GM12891 (cell line): ENCODE measurements at regions not wholly inside any gene's neighbourhood (a gene's known extent, or its start where the extent isn't known, plus 50 kb on each side); places are given as distances from the start of the nearest gene placed in this dataset.

Experiments used
- POLR2A ChIP-seq: IDR thresholded peaks from 2 replicates; pipeline ENCODE4 v1.6.1; 2011; ENCODE audit warnings: low read depth, low read length, control low read depth
- POLR2AphosphoS5 ChIP-seq: IDR thresholded peaks from 2 replicates; pipeline ENCODE4 v1.6.1; 2011; ENCODE audit warnings: low read depth, low read length, control low read depth

- TF ChIP-seq POLR2AphosphoS5 (no peak), POLR2A (no peak)
Observed at GRCh38 chr11:134763030-134763388, 351.0 kb upstream of the B3GAT1 start.
